MCF 10A (cell line): ENCODE measurements at regions not wholly inside any gene's neighbourhood (a gene's known extent, or its start where the extent isn't known, plus 50 kb on each side); places are given as distances from the start of the nearest gene placed in this dataset.

Experiments used
- BruUV-seq: library from RNA; stranded (reverse); fragments of 400-500 nt; replicated peaks from 2 replicates; lab custom pipeline; 2021; lab: Mats Ljungman, UMichigan
- CTCF ChIA-PET: fragments of 300-600 bp; sonication (Branson Sonifier 250); formaldehyde crosslinking; extraction: SDS; loops from one replicate; lab custom pipeline; 2021; ENCODE audit warnings: antibody characterized with exemption, inconsistent platforms; lab: Yijun Ruan, JAX
- POLR2A ChIA-PET: fragments of 300-600, 350-650 bp; sonication (Branson Sonifier 250); formaldehyde crosslinking; extraction: SDS; loops from one replicate; lab custom pipeline; 2020; ENCODE audit warnings: antibody characterized with exemption, inconsistent platforms; lab: Yijun Ruan, JAX
- DNase-seq: peaks from one replicate; pipeline ENCODE4 v3.0.0-alpha.2; 2018; ENCODE audit not compliant: unreplicated experiment
- H3K27ac Mint-ChIP-seq: one replicate; pipeline ENCODE4 v1.8.0; 2022; ENCODE audit warnings: mild to moderate bottlenecking, low read depth, mixed read lengths; ENCODE audit not compliant: unreplicated experiment
- H3K27me3 Mint-ChIP-seq: one replicate; pipeline ENCODE4 v1.8.0; 2022; ENCODE audit warnings: mixed read lengths; ENCODE audit not compliant: insufficient read depth, unreplicated experiment
- H3K36me3 Mint-ChIP-seq: one replicate; pipeline ENCODE4 v1.8.0; 2022; ENCODE audit warnings: mild to moderate bottlenecking, moderate library complexity, mixed read lengths; ENCODE audit not compliant: insufficient read depth, unreplicated experiment
- H3K4me1 Mint-ChIP-seq: one replicate; pipeline ENCODE4 v1.8.0; 2022; ENCODE audit warnings: mixed read lengths; ENCODE audit not compliant: insufficient read depth, unreplicated experiment
- H3K4me3 Mint-ChIP-seq: one replicate; pipeline ENCODE4 v1.8.0; 2022; ENCODE audit warnings: mild to moderate bottlenecking, moderate library complexity, mixed read lengths; ENCODE audit not compliant: unreplicated experiment
- H3K9me3 Mint-ChIP-seq: one replicate; pipeline ENCODE4 v1.8.0; 2022; ENCODE audit warnings: mixed read lengths; ENCODE audit not compliant: unreplicated experiment
- intact Hi-C: fragments of 100-400 bp; cut with micrococcal nuclease; formaldehyde crosslinking; loops from 2 replicates; pipeline ENCODE4 v1.14.1; 2022
- TF ChIP-seq, protein P1 (sequence below): fragments of 200-600 bp; IDR thresholded peaks from one replicate; pipeline ENCODE4 v1.8.0; 2022; ENCODE audit warnings: antibody characterized with exemption, mild to moderate bottlenecking; ENCODE audit not compliant: unreplicated experiment

DNA sequence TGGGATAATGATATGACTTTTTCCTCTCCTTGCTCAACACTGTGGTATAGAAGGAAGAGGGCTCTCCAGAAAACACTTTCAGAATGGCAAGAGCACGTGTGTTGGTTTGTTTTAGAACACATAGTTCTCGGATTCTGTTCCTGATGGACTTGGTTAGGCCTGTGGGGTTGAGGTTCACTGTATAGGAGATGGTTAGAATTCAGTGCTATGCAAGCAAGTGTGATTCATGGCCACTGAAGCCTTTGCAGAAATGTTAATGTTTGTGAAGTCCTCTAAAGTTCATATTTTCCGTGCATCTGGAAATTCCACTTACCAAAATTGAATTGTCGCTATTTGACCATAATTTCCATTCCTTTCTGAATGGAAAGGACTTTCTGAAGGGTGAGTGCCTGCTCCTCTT is 233.2 kb upstream of the DDHD1 start:
- no peak for DNase-seq
- BruUV-seq, result no TSS peak
- TF ChIP-seq, protein P1, sequence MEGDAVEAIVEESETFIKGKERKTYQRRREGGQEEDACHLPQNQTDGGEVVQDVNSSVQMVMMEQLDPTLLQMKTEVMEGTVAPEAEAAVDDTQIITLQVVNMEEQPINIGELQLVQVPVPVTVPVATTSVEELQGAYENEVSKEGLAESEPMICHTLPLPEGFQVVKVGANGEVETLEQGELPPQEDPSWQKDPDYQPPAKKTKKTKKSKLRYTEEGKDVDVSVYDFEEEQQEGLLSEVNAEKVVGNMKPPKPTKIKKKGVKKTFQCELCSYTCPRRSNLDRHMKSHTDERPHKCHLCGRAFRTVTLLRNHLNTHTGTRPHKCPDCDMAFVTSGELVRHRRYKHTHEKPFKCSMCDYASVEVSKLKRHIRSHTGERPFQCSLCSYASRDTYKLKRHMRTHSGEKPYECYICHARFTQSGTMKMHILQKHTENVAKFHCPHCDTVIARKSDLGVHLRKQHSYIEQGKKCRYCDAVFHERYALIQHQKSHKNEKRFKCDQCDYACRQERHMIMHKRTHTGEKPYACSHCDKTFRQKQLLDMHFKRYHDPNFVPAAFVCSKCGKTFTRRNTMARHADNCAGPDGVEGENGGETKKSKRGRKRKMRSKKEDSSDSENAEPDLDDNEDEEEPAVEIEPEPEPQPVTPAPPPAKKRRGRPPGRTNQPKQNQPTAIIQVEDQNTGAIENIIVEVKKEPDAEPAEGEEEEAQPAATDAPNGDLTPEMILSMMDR, result no peak

DNA sequence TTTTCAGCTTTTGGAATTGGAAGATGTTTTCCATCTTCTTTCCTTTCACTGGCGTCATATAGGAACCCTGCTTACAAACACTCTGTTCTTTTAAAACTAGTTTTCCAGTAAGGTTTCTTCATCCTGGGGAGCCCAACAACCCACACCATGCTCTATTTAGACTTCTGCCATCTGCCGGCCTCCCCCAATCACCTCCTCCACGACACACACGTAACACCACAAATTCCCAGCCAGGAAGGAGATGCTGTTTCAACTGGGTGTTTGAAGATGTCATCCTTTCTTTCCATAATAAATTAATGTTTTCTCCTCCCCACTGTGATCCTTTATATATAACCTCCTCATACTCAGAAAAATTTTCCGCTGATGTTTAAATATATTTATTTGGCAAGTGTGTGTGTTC is 231.4 kb upstream of the DDHD1 start:
- DNase-seq, result no peak
- ChIA-PET POLR2A (interaction anchor here (0.7 to 1.7 kb wide), 3 partner anchors 8 to 1011 kb away, joined by 3 to 9 read pairs (median 3); no protein-coding TSS in a partner anchor), CTCF (interaction anchor here (0.9 kb wide), 1 partner anchor 26 kb away, joined by 3 read pairs; no protein-coding TSS in a partner anchor)
- no TSS peak for BruUV-seq
- no peak overlapping the region for H3K4me3 Mint-ChIP-seq
- no peaks in the 10 kb centered on the region for H3K9me3 Mint-ChIP-seq
- no peaks in the 10 kb centered on the region for H3K27me3 Mint-ChIP-seq
- H3K4me1 Mint-ChIP-seq, result peaks cover 18% of the 10 kb centered on the region
- intact Hi-C loops, result no loop called here
- peak overlapping the region; percentile 39 for H3K27ac Mint-ChIP-seq
- TF ChIP-seq, protein P1, result no peak
- no peaks in the 10 kb centered on the region for H3K36me3 Mint-ChIP-seq

More for the DNA sequence above, 233.2 kb upstream of the DDHD1 start:
- Mint-ChIP-seq H3K36me3 (no peaks in the 10 kb centered on the region), H3K4me3 (no peak overlapping the region), H3K9me3 (no peaks in the 10 kb centered on the region), H3K27me3 (no peaks in the 10 kb centered on the region), H3K27ac (no peak overlapping the region), H3K4me1 (peaks cover 28% of the 10 kb centered on the region)
- ChIA-PET CTCF (interaction anchor here (0.5 to 1.1 kb wide), 2 partner anchors 80 to 281 kb away, joined by 3 read pairs; no protein-coding TSS in a partner anchor), POLR2A (no interaction called here)
- intact Hi-C loops, result no loop called here

DNA sequence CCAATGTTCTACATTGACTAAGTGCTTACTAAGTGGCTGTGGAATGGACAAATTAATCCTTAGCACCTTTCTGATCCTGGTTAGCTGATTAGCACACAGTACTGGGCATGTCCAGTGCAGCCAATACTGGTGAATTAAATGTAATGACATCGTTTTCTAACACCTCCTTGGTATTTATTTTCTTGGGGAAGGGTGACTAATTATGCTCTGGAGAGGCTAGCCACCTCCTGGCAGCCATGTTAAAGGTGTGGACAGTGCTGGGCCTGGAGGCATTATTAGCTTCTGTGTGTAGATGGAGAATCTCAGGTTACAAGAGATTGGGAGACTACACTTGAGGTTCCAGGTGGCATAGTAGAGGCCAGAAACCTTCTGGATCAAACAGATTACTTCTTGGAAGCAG is 230.9 kb upstream of the DDHD1 start:
- Mint-ChIP-seq H3K4me3 (no peak overlapping the region), H3K27me3 (no peaks in the 10 kb centered on the region), H3K27ac (peak overlapping the region; percentile 39), H3K4me1 (peaks cover 18% of the 10 kb centered on the region), H3K9me3 (no peaks in the 10 kb centered on the region), H3K36me3 (no peaks in the 10 kb centered on the region)
- CTCF ChIA-PET, result interaction anchor here (0.9 kb wide), 1 partner anchor 26 kb away, joined by 3 read pairs; no protein-coding TSS in a partner anchor
- POLR2A ChIA-PET, result interaction anchor here (1.0 to 1.7 kb wide), 2 partner anchors 9 to 29 kb away, joined by 3 to 9 read pairs; no protein-coding TSS in a partner anchor
- TF ChIP-seq, protein P1, result no peak
- peak; percentile 30 for DNase-seq
- no TSS peak for BruUV-seq
- intact Hi-C loops, result no loop called here

GRCh38 chr14:53381895-53382294 is 228.8 kb upstream of the DDHD1 start:
- Mint-ChIP-seq H3K27ac (no peak overlapping the region), H3K36me3 (no peaks in the 10 kb centered on the region), H3K4me1 (peaks cover 18% of the 10 kb centered on the region), H3K9me3 (no peaks in the 10 kb centered on the region), H3K4me3 (no peak overlapping the region), H3K27me3 (no peaks in the 10 kb centered on the region)
- ChIA-PET POLR2A (no interaction called here), CTCF (no interaction called here)
- DNase-seq, result no peak
- TF ChIP-seq, protein P1, result no peak
- intact Hi-C loops, result no loop called here
- no TSS peak for BruUV-seq
